ENCODE measurements at regions not wholly inside any gene's neighbourhood (a gene's known extent, or its start where the extent isn't known, plus 50 kb on each side); places are given as distances from the start of the nearest gene placed in this dataset.

GRCh38 chr9:88077071-88077617 lies 61.1 kb downstream of the SPATA31C2 start:
- H3K4me1 ChIP-seq (ENCODE audit: control insufficient read depth in 1 of 2, low read depth in 2 of 2) = peaks cover 0 to 10% of the 10 kb centered on the region in 2 donors
- peak overlapping the region; percentile 81 for H3K4me3 ChIP-seq
- peak overlapping the region; percentile 37 to 43 for H3K27ac ChIP-seq
- no peaks in the 10 kb centered on the region for H3K9me3 ChIP-seq
- H3K36me3 ChIP-seq = no peaks in the 10 kb centered on the region
- no peaks in the 10 kb centered on the region for H3K27me3 ChIP-seq (replicated peaks; ENCODE audit: insufficient read depth)
- no peak for TF ChIP-seq CTCF (IDR thresholded peaks at IDR 0.05)
- DNase-seq (ENCODE audit: low spot score) (no peak), ATAC-seq (ENCODE audit: insufficient number of reproducible peaks, low FRiP score, low read depth) (no peak)

- no peak for ATAC-seq (ENCODE audit: insufficient number of reproducible peaks, low FRiP score, low read depth)
Measured at GRCh38 chr9:88076286-88077070, 61.8 kb downstream of the SPATA31C2 start.

GRCh38 chr9:88075966-88076285 lies 62.3 kb downstream of the SPATA31C2 start:
- Histone ChIP-seq H3K36me3 (no peaks in the 10 kb centered on the region), H3K27me3 (replicated peaks; ENCODE audit: insufficient read depth) (no peaks in the 10 kb centered on the region), H3K27ac (peak overlapping the region; percentile 37 to 43), H3K4me1 (ENCODE audit: control insufficient read depth in 1 of 2, low read depth in 2 of 2) (peaks cover 0 to 10% of the 10 kb centered on the region in 2 donors), H3K4me3 (peak overlapping the region; percentile 81), H3K9me3 (no peaks in the 10 kb centered on the region)
- TF ChIP-seq CTCF (IDR thresholded peaks at IDR 0.05) = peak; percentile 23
- ATAC-seq (ENCODE audit: insufficient number of reproducible peaks, low FRiP score, low read depth) = no peak
- DNase-seq (ENCODE audit: low spot score) = no peak

More at GRCh38 chr9:88076286-88077070, 61.8 kb downstream of the SPATA31C2 start:
- Histone ChIP-seq H3K9me3 (no peaks in the 10 kb centered on the region), H3K4me1 (ENCODE audit: control insufficient read depth in 1 of 2, low read depth in 2 of 2) (peaks cover 0 to 10% of the 10 kb centered on the region in 2 donors), H3K27me3 (replicated peaks; ENCODE audit: insufficient read depth) (no peaks in the 10 kb centered on the region), H3K27ac (peak overlapping the region; percentile 37 to 43), H3K36me3 (no peaks in the 10 kb centered on the region), H3K4me3 (peak overlapping the region; percentile 81)
- TF ChIP-seq CTCF (IDR thresholded peaks at IDR 0.05) = peak; percentile 8
- DNase-seq (ENCODE audit: low spot score) = peak; percentile 15

GRCh38 chr9:88075506-88075905 lies 62.8 kb downstream of the SPATA31C2 start:
- Histone ChIP-seq H3K4me3 (no peak overlapping the region), H3K27ac (no peak overlapping the region), H3K9me3 (no peaks in the 10 kb centered on the region), H3K4me1 (ENCODE audit: control insufficient read depth in 1 of 2, low read depth in 2 of 2) (peaks cover 0 to 10% of the 10 kb centered on the region in 2 donors), H3K36me3 (no peaks in the 10 kb centered on the region), H3K27me3 (replicated peaks; ENCODE audit: insufficient read depth) (no peaks in the 10 kb centered on the region)
- ATAC-seq (ENCODE audit: insufficient number of reproducible peaks, low FRiP score, low read depth) (no peak), DNase-seq (ENCODE audit: low spot score) (no peak)
- TF ChIP-seq CTCF (IDR thresholded peaks at IDR 0.05) = no peak

- ATAC-seq (ENCODE audit: insufficient number of reproducible peaks, low FRiP score, low read depth) (no peak), DNase-seq (ENCODE audit: low spot score) (no peak)
- H3K4me3 ChIP-seq = no peak overlapping the region
- no peaks in the 10 kb centered on the region for H3K9me3 ChIP-seq
- no peak for TF ChIP-seq CTCF (IDR thresholded peaks at IDR 0.05)
- no peak overlapping the region for H3K27ac ChIP-seq
- peaks cover 0 to 10% of the 10 kb centered on the region in 2 donors for H3K4me1 ChIP-seq (ENCODE audit: control insufficient read depth in 1 of 2, low read depth in 2 of 2)
- H3K27me3 ChIP-seq (replicated peaks; ENCODE audit: insufficient read depth) = no peaks in the 10 kb centered on the region
- H3K36me3 ChIP-seq = no peaks in the 10 kb centered on the region
Measured at GRCh38 chr9:88074931-88075330, 63.3 kb downstream of the SPATA31C2 start.
